HCT116 (cell line): ENCODE measurements at regions not wholly inside any gene's neighbourhood (a gene's known extent, or its start where the extent isn't known, plus 50 kb on each side); places are given as distances from the start of the nearest gene placed in this dataset.

Source experiments
- CEBPB ChIP-seq: IDR thresholded peaks from 2 replicates; pipeline ENCODE4 v1.6.1; 2012; ENCODE audit warnings: low read depth
- CTCF ChIP-seq, 3 experiments: fragments of 200-600 bp in 1 of 3; sonication (generic) in 1 of 3; IDR thresholded peaks in 2 of 3; conservative IDR thresholded peaks in 1 of 3; 2 replicates each; pipeline ENCODE4 v1.5.1; 2012 to 2017; ENCODE audit warnings: low read depth in 2 of 3, low read length in 2 of 3, antibody characterized with exemption in 1 of 3, borderline replicate concordance in 1 of 3, control low read depth in 1 of 3, mild to moderate bottlenecking in 1 of 3, mixed read lengths in 1 of 3, mixed run types in 1 of 3, moderate library complexity in 1 of 3; ENCODE audit not compliant: insufficient read depth in 1 of 3
- EZH2 ChIP-seq: fragments of 200-600 bp; sonication (generic); IDR thresholded peaks from 2 replicates; pipeline ENCODE4 v1.6.1; 2017; ENCODE audit warnings: antibody characterized with exemption, mixed run types
- EZH2phosphoT487 ChIP-seq: fragments of 200-600 bp; IDR thresholded peaks from 2 replicates; pipeline ENCODE4 v1.6.1; 2018; ENCODE audit warnings: antibody characterized with exemption, borderline replicate concordance
- MAX ChIP-seq: IDR thresholded peaks from 2 replicates; pipeline ENCODE4 v1.6.1; 2012
- POLR2A ChIP-seq: IDR thresholded peaks from 2 replicates; pipeline ENCODE4 v1.7.0; 2011; ENCODE audit warnings: borderline replicate concordance; ENCODE audit not compliant: insufficient read depth, insufficient read length; ENCODE audit errors: extremely low read depth
- YY1 ChIP-seq: IDR thresholded peaks from 2 replicates; pipeline ENCODE4 v1.6.1; 2011; ENCODE audit warnings: low read length, low read depth, moderate library complexity, mild to moderate bottlenecking; ENCODE audit not compliant: insufficient replicate concordance; ENCODE audit errors: extremely low read depth

GRCh38 chr7:41491308-41491707 lies 211.6 kb downstream of the INHBA start:
- TF ChIP-seq YY1 (no peak), POLR2A (no peak), CTCF (IDR thresholded peaks at IDR 0.05 in 2 of 3, conservative IDR thresholded peaks at IDR 0.05 in 1 of 3; ENCODE audit: borderline replicate concordance in 1 of 3, insufficient read depth in 1 of 3, low read depth in 2 of 3, low read length in 2 of 3) (no peak), EZH2 (no peak), CEBPB (no peak), EZH2phosphoT487 (no peak), MAX (no peak)
